ENCODE measurements at regions not wholly inside any gene's neighbourhood (a gene's known extent, or its start where the extent isn't known, plus 50 kb on each side); places are given as distances from the start of the nearest gene placed in this dataset.

- H3K36me3 Mint-ChIP-seq (ENCODE audit: low read depth, unreplicated experiment) = no peaks in the 10 kb centered on the region
- no peak for TF ChIP-seq CTCF (IDR thresholded peaks at IDR 0.05; ENCODE audit: unreplicated experiment)
Observed at GRCh38 chr20:21918398-21918797, 212.9 kb downstream of the PAX1 start.

GRCh38 chr20:21902391-21902790, 196.9 kb downstream of the PAX1 start:
- Mint-ChIP-seq H3K9me3 (ENCODE audit: unreplicated experiment) (no peaks in the 10 kb centered on the region), H3K27me3 (ENCODE audit: unreplicated experiment) (peaks cover 3% of the 10 kb centered on the region), H3K27ac (ENCODE audit: unreplicated experiment) (no peak overlapping the region), H3K4me1 (ENCODE audit: unreplicated experiment) (no peaks in the 10 kb centered on the region), H3K36me3 (ENCODE audit: low read depth, unreplicated experiment) (no peaks in the 10 kb centered on the region), H3K4me3 (ENCODE audit: unreplicated experiment) (no peak overlapping the region)
- no peak for DNase-seq (ENCODE audit: low spot score)
- no peak for TF ChIP-seq CTCF (IDR thresholded peaks at IDR 0.05; ENCODE audit: unreplicated experiment)

More at GRCh38 chr20:21918398-21918797, 212.9 kb downstream of the PAX1 start:
- DNase-seq (ENCODE audit: low spot score) = no peak
- Mint-ChIP-seq H3K27ac (ENCODE audit: unreplicated experiment) (no peak overlapping the region), H3K4me1 (ENCODE audit: unreplicated experiment) (no peaks in the 10 kb centered on the region), H3K27me3 (ENCODE audit: unreplicated experiment) (no peaks in the 10 kb centered on the region), H3K4me3 (ENCODE audit: unreplicated experiment) (no peak overlapping the region), H3K9me3 (ENCODE audit: unreplicated experiment) (no peaks in the 10 kb centered on the region)

DNA sequence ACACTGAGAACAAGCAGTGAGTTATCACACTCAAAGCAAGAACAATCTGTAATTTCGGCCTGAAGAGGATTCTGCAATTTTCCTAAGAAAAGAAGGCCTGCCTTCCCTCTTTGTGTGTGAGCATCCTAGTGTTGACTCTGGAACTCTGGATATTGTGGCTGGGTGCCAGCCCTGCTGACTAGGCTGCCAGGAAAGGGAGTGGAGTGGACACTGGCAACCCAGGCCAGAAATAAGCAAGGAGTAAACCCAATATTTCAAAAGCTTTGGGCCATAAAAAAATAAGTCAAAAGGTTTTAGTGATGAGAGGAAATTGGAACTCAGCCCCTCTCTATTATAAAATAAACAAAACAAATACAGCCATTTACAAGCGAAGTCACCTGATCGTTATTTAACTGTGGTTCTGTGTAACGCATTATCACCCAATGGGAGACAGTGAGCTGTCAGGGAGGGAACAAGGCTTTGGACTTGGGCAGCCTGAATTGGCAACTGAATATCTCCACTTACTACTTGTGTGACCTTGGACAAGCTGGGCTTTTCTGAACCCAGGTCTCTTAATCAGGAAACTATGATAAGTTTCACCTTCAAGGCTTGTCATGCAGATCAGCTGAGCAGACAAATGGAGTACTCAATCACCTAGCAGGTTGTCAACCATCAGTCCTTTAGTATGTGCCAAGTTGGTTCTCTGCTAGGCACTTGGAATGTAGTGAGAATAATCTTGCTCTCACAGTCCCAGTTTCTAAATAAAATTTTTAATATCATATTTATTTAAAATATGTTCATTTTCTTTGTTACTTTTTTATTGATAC, 196.2 kb downstream of the PAX1 start:
- H3K27me3 Mint-ChIP-seq (ENCODE audit: unreplicated experiment) = peaks cover 3% of the 10 kb centered on the region
- H3K4me3 Mint-ChIP-seq (ENCODE audit: unreplicated experiment) = no peak overlapping the region

DNA sequence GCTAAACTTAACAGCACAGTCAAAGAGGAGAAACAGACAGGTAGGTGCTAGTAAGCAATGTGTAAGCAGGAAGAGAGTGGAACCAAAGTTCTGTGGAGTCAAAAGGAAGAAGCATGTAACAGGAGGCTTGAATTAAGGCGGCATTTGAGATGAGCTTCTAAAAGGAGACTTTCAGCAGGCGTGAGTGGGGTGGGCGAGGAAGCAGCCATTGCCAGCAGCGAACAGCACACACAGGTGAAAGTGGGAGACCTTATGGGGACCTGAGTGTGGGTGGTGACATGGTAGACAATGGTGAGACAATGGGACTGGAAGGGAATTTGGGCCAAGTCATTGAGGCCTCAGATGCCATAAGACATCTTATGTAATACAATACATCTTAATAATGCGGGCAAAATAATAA, 195.0 kb downstream of the PAX1 start:
- Mint-ChIP-seq H3K4me3 (ENCODE audit: unreplicated experiment) (no peak overlapping the region), H3K9me3 (ENCODE audit: unreplicated experiment) (no peaks in the 10 kb centered on the region), H3K27me3 (ENCODE audit: unreplicated experiment) (peaks cover 3% of the 10 kb centered on the region), H3K27ac (ENCODE audit: unreplicated experiment) (no peak overlapping the region), H3K4me1 (ENCODE audit: unreplicated experiment) (no peaks in the 10 kb centered on the region), H3K36me3 (ENCODE audit: low read depth, unreplicated experiment) (no peaks in the 10 kb centered on the region)
- no peak for DNase-seq (ENCODE audit: low spot score)
- TF ChIP-seq CTCF (IDR thresholded peaks at IDR 0.05; ENCODE audit: unreplicated experiment) = no peak

More for the DNA sequence above, 196.2 kb downstream of the PAX1 start:
- Mint-ChIP-seq H3K27ac (ENCODE audit: unreplicated experiment) (no peak overlapping the region), H3K9me3 (ENCODE audit: unreplicated experiment) (no peaks in the 10 kb centered on the region), H3K4me1 (ENCODE audit: unreplicated experiment) (no peaks in the 10 kb centered on the region), H3K36me3 (ENCODE audit: low read depth, unreplicated experiment) (no peaks in the 10 kb centered on the region)
- DNase-seq (ENCODE audit: low spot score) = no peak
- TF ChIP-seq CTCF (IDR thresholded peaks at IDR 0.05; ENCODE audit: unreplicated experiment) = no peak

DNA sequence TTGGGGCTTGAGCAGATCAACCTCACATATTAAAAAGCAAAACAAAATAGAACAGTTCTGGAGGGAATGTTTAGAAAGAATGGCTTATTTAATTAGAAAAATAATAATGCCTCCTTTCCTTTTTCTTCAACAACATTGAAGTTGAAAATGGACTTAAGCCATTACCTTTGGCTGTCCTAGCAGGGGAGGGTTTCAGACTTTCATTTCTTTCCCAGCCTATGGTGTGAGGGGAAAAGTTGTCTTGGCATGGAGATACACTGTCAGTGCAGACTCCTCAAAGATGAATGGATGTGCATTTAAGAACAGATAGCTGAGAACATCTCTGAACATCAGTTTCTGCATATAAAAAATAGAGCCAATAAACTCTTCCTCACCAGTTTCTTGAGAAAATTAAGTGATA, 169.5 kb downstream of the PAX1 start:
- no peaks in the 10 kb centered on the region for H3K4me1 Mint-ChIP-seq (ENCODE audit: unreplicated experiment)
- no peak for TF ChIP-seq CTCF (IDR thresholded peaks at IDR 0.05; ENCODE audit: unreplicated experiment)
- H3K27ac Mint-ChIP-seq (ENCODE audit: unreplicated experiment) = no peak overlapping the region
- H3K4me3 Mint-ChIP-seq (ENCODE audit: unreplicated experiment) = no peak overlapping the region
- no peak for DNase-seq (ENCODE audit: low spot score)
- H3K27me3 Mint-ChIP-seq (ENCODE audit: unreplicated experiment) = peaks cover 4% of the 10 kb centered on the region
- no peaks in the 10 kb centered on the region for H3K36me3 Mint-ChIP-seq (ENCODE audit: low read depth, unreplicated experiment)
- H3K9me3 Mint-ChIP-seq (ENCODE audit: unreplicated experiment) = no peaks in the 10 kb centered on the region
